GM21528 (cell line): ENCODE measurements at regions not wholly inside any gene's neighbourhood (a gene's known extent, or its start where the extent isn't known, plus 50 kb on each side); places are given as distances from the start of the nearest gene placed in this dataset.
"Not testable (repeated sequence)": the region's sequence is repeated elsewhere in the genome, so short reads cannot be mapped to it uniquely, and the experiment has no call there.

Experiments
- ATAC-seq: cut with Tn5 transposase; IDR thresholded peaks from one replicate; pipeline ENCODE4 v1.9.1; 2021; ENCODE audit warnings: mild to moderate bottlenecking, moderate library complexity; ENCODE audit not compliant: unreplicated experiment, low FRiP score

DNA sequence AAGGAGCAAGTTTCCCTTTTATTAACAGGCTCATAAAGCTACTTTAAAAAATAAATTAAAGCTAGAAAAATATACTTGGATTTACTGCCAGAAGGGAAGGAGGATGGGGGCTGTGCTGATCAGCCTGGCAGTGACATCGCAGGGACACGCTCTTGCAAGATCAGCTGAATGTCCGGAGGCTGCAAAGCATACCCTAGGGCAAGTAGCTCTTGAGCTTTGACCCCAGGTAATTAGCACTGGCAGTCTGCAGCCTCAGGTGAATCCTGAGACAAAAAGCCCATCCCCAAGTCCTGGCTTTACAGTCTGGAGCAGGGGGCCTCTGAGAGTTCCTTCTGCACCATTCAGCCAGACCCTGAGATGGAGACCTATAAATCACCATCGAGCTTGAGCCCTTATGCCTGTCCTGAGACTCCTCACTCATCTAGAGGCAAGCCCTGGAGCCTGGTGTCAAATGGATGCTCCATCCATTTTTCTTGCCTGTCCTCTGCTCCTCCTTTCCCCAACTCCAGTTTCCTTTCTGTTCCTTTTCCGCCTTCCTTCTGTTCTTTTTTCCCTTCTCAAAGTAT is 131.7 kb downstream of the TMEM114 start:
- no peak for ATAC-seq

DNA sequence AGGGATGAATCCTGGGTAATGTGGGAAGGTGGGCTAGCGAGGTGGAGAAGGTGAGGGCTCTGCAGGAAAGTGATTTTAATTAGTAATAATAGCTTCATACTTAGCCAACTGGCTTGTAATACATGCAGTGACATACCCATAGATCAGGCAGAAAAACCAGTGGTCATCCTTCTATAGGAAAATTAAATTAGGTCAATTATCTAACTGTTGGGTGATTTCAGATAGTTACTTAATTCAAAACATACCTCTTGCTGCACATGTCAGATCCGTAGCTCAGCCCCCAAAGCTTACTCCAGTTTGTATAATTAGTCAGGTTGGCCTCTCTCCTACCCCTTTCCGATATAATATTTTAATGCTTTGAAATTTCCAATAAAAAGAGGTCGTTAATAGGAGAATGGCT is 137.0 kb downstream of the TMEM114 start:
- ATAC-seq: no peak

DNA sequence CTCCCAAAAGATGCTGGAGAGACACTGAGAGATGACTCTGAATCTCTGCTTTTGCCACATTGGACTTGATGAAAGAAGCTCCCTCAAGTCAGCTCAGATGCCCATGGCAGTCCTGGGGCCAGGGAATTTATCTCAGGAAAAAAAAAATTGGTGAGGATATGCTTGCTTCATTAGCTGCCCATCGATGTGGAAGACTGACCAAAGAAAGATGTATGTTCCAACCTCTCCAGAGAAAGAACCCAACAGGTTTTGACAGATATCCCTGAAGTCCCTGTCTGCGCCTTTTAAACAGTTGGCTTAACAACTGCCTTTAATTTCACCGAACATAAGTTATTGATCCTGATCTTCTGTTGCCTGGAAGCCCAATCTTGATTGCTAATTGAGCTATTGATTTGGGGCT is 137.4 kb downstream of the TMEM114 start:
- no peak for ATAC-seq

DNA sequence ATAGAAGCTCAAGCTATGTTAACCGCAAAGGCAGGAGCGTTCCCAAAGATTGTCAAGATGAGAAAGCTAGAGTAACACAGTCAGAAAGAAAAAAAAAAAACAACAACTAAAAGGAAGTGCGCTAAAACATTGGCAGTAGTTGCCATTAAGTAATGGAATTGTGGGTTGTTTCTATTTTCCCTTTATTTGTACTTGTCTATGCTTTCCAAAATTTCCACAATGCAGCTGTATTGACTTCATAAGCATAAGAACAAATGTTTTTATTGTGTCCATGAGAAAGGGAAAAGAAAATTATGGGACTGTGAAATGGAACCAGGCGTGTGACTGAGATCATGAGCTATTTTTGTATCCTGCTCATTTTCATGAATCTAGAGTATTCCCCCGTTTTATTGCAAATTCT is 153.4 kb downstream of the TMEM114 start:
- no peak for ATAC-seq

DNA sequence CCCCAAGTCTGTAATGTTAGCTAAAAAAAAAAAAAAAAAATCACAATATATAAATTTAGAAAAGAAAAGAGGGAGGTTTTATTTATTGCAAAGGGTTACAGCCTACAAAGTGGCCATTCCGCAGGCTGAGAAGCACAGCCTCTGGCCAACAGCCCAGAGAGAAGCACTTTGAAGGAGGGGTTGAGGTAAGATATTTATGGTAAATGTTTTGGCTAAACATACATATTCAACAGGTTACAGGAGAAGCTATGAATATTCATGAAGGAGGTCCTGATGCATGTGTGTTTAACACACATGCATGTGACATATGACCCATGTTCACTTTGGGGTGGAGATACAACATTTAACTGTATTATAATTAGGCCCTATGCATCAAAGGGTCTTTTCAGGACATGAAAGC is 158.5 kb downstream of the TMEM114 start:
- no peak for ATAC-seq

DNA sequence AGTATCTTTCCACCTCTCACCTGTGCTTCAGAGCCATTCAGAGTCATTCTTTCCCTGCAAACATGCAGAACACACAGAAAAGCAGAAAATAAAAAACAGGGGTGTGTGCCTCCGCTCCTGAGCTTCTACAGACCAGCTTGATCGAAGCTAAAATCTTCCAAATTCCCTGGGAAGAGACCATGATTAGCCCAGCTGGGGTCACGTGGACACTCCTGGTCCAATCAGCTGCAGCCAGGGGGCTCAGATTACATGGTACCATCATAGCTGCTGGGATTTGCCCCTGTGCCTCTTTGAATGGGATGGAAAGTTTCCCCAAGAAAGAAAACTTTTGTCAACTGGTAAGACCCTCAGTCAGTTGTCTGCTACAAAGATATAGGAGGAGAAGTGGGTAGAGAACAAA is 159.9 kb downstream of the TMEM114 start:
- ATAC-seq: no peak

DNA sequence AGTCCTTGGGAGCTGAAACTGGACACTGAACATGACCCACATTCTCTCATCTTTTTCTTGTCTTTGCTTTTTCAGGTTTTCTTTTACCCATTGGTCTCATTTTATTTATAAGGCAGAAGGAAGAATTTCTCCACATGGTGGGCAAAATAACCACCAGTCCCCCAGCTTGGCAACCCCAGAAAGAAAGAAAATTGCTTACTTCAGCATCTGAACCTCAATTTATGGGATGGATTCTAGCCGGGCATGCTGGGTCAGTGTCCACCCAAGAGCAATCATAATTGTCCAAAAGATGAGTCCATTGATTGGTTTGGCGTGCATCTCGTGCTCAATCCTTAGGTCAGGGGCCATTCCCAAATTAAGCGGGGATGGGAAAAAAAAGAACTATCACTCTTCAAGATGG is 163.7 kb downstream of the TMEM114 start:
- no peak for ATAC-seq

DNA sequence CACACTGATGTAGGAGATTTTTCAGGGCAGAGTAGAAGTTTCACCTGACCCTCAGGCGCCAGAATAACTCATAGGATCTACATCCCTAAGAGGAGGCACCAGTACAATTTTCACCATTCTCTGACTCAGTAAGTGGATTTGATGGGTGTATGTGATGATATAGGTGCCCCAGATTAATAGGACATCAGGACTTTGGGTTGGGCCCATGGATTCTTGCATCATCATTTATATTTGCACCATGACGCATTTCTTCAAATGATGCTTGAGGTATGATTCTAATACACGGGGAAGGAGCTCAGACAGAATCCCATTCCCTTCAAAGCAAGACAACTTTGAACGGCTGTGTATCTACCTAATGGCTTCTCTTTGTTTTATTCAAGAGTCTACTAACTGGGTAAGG is 173.2 kb downstream of the TMEM114 start:
- no peak for ATAC-seq

DNA sequence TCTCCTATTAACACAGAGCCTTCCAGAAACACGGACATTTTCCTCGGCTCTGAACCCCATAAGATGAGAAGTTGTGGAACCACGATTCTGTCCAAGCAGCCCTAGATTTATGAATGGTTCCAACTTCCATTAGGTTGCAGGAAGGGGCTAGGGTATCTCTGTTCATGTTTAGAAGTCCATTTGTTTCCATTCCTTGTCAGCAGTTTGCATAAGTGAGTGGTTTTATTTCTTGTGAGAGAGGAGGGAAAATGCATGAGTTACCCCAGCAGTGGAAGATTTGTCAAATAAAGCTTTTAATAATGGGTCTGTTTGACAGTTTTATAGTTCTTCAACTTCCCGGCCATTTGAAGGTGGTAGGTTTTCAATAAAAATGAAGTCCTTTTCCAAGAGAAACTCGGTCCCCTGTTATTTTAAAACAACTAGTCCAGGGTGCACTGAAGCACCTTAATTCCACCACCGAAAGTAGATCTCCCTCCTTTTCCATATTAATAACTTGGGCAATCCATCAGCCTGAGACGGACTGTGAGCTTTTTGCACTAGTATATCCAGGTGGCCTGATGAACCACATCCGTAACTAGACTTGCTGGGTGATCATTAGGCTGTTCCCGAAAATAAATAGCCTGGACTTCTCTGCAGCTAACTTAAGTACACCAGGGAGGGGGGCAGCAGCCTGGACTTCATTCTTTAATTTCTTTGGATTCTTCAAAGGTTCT is 181.3 kb downstream of the TMEM114 start:
- no peak for ATAC-seq

DNA sequence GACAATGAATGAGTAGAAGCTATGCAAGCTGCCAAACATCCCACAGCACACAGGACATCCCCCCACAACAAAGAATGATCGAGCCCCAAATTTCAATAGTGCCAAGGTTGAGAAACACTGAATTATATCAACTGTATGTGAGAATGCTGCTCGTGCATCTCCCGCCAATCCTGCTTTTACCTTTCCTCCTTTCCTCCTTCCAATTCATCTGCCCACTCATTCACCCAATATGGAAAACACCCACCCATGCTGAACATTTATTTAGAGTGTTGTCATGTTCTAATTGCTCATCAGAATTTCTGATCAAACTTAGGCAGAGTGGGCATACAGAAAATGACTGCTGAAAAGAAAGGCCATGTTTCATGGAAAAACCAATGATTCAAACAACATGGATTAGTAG is 183.0 kb downstream of the TMEM114 start:
- no peak for ATAC-seq

DNA sequence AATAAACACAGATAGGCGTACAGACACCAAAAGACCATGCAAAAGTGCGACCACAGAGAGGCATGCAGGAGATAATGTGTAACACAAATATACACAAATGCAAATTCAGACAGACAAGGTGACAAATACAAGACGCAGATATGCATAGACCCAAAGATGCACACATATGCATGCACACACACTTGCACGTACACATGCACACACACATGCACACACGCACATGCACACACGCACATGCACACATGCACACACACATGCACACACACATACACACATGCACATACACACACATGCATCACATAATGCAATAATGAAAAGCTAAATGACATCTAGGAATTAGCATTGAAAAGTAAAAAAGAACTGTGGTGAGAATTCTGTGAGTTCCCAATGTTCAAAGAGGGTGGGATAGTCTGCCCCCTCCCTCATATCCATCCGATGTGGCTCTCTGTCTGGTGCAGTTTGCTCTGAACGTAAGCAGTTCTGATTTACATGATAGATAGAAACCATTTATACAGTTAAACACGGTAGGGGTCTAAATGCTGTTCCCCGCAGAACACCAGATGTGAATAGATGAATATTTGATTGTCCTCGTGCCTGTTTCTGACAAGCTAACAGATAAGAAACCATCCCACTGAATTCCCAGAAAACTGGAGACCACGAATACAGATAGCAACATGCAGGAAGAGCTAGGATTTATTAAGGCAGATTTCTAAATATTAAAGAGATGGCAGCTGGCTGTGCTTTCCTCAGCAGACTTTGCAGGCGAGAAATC is 186.1 kb downstream of the TMEM114 start:
- no peak for ATAC-seq

DNA sequence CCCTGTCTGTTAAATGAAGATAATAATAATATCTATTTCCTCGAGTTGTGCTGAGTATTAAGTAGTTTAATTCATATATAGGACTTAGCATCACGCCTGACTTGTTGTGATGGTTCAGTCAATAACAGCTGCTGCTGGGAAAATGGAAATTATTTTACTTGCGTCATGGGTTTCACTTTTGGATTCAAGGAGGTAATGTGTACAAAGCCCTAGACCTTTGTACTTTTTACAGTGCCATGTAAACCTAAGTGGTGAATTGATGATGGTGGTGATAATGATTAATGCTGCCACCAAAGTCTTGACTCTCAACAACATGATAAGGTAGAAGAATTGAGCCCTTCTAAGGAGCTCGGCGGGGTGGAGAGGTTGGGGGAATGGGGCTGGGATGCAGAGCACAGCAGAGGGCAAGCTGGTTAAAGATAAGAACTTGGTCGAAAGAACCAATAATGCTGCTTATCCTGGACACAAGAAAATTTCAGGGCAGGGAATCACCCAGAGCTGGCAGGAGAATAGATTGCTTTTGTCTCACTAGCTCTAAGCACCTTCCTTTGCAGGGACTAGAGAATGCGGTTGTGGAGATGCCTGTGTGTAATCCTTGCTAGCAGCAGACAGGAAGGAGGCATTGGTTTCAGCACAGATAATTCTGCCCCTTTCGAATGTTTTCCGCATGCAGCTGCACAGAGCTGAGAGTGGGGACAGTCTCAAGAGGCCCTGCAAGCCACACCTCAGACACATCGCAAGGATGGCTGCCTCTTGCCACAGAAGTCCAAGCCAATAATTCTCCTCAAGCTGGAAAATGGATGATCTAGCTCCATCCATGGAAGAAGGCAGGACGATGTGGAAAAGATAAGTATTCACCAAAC is 187.1 kb downstream of the TMEM114 start:
- no peak for ATAC-seq

DNA sequence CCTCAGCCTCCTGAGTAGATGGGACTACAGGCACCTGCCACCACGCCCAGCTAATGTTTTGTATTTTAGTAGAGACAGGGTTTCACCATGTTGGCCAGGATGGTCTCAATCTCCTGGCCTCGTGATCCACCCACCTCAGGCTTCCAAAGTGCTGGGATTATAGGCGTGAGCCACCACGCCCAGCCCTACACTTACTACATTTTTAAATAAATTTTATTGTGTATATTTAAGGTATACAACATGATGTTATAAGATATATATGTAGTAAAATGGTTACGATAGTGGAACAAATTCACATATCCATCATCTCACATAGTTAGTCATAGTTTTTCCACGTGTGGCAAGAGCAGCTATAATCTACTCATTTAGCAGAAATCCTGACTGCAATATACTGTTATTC is 189.6 kb downstream of the TMEM114 start:
- not testable (repeated sequence) for ATAC-seq

DNA sequence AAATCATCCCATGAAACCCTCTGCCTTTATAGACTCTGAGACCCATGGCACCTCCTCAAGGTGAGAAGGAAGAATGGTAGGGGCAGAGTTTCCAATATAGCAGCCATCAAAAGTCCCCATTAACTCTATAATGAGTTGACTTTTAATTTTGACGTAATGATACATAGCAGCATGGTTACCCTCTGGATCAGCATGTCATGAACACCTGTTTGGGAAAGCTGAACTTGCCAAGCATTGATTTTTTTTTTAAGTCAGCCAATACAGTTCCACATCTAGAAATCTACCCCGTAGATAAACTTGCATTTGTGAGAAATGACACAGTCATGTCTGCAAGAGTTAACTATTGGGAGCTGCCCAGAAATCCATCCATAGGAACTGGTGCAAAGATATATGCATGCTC is 191.8 kb downstream of the TMEM114 start:
- ATAC-seq: no peak

DNA sequence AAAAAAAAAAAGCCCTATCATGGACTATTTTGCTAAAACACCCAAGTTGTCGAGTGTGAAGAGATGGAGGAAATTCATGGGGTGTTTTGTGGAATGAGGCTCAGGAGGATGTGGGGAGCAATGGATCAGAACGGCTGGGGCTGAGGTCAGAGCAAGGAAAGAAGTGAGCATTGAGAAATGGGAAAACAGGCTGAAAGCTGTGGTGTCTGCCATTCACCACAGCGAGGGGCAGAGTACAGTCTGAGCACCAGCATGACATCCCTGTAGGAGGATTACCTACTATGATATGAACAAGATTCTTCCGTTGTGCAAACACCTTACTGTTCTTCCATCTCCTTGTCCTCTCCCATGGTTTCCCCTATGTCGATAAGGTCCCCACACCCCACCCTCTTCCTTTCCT is 193.1 kb downstream of the TMEM114 start:
- ATAC-seq: no peak

DNA sequence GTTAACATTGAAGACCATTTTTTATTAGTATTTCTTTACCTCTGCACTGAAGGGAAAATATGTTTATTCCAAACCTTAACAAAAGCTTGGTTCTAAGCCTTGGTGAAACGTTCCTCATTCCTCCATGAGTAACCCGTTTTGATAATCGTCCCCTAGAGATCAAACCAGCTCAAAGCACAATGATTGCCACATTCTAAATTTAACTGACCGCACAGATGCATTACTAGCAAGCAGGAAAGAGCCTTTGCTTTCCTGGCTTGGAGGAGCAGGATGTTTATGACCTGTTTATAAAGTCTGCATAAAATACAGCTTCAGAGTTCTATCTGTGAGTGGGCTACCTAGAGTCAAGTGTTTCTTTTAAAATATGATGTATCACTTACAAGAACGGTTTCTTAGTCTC is 193.8 kb downstream of the TMEM114 start:
- ATAC-seq: no peak

DNA sequence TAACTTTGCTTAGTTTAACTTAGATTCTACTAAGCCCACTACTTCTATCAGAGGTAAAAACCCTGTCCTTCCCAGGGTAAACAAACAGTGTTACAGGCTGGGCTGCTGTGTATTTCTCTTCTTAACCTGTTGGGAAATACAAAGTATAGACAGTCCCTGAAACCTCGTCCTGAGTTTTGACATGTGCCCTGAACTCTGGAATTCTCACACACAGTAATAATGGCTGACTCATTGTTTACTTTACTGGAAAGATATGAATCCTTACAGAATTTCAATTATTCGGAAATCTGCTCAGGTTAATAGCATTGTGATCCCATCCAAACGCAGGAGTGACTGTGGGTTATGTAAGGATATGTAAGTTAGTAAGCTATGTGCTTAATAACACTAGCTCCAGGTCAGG is 199.1 kb downstream of the TMEM114 start:
- ATAC-seq: no peak

DNA sequence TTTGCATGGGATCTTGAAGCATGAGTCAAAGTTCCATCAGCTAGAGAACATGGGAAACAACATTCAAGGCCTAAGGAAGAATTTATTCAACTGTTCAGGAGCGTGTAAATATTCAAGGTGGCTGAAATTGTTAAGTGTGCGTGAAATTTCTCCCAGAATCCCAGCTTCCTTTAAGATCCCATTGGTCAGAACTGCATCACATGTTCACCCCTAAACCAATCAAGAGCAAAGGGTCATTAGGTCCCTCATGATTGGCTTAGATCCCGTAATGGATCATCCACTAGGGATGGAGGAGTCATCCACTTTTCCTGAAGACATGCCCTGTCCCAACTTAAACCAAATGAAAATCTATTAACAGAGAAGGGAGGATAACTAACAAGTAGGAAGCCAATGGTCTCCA is 201.6 kb downstream of the TMEM114 start:
- ATAC-seq: no peak

DNA sequence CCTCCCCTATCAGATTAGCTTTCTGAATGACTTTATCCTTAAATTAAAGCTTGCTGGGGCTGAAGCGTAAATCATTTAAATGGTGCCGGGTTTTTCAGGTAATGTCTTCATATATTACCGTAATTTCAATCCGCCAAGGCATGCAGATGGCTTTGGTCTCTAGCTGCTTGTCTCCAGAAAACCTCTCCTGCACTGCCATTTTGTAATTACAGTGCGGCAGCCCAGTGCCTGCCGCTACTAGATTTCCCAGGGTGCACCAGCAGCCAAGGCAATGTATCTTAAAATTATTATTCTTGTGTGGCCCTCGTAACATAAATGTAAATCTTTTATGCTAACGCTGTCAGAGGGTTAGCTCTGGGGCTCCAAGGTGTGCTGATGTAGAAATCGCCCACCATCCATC is 208.5 kb downstream of the TMEM114 start:
- ATAC-seq: no peak

DNA sequence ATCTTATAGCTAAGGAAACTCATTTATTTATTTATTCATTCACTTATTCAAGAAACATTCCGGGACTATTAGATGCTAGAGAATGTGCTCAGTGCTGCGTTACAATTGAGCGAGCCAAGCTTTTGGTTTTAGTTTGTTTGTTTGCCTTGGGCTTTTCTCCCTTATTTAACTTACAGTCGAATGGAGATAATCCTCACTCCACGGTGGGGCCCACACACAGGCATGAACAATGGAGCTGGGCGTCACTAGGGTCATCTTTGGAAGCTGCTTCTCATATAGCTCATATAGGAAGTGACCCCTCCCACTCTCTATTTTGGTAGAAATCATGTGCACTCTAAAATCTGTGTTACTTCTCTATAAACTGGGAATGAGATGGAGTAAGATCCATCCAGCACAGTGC is 210.0 kb downstream of the TMEM114 start:
- ATAC-seq: no peak

DNA sequence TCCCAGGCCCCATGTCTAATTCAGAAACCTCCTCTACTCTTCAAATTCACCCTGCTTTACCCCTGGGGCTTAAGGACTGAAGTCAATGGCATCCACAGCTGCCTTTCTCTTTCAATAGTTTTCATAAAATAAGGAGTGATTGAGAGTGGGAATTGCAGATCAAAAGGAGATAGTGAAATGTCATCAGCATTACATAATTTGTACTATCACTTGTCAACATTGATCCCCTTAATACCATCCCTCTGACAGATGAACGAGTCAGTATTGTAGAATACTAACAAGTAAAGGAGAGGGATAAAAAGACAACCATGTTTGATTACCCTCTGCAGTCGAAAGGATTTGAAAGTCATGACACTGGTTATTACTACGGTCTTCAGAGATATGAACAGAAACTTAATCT is 212.4 kb downstream of the TMEM114 start:
- ATAC-seq: no peak
